Epidermal melanocyte (primary cell): ENCODE measurements at regions not wholly inside any gene's neighbourhood (a gene's known extent, or its start where the extent isn't known, plus 50 kb on each side); places are given as distances from the start of the nearest gene placed in this dataset.

Experiments used
- DNase-seq: peaks from one replicate; pipeline ENCODE4 v3.0.0; 2011; ENCODE audit warnings: low spot score; ENCODE audit not compliant: insufficient read length

DNA sequence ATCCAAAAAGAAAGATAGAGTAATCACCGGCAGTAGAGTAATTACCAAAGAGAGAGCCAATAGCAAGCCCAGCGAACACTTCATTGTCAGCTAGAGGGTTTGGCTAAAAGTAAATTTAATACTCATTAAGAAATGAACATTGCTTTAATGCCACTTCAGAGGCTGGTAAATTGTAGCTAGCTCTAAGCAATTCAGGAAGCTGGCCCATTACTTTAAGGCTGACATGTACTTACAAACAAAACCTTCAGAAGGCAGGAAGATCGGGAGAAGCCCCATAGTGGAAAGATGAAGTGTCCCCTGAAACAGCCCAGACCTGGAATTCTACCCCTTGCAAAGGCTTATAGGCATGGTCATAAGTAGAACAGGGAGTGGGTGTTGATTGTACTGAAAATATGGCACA lies 396.6 kb upstream of the ID4 start:
- DNase-seq, result no peak

DNA sequence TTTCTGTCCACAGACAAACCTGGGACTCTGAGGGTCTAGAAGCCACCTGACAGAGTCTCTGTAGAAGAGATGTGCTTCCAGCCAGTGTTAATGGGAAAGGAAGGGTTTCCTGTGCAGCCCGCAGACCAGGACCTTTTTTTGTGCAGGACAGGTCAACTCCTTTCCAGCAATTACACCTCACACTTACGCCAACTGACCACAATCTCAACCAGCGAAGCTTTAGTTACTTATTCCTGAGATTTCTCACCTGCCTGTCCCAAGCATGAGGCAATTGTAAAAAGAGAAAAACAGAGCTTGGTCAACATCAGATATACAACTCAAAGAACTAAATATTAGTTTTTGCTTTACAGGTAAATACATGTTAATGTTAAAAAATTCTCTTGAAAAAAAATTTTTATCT lies 393.8 kb upstream of the ID4 start:
- no peak for DNase-seq

DNA sequence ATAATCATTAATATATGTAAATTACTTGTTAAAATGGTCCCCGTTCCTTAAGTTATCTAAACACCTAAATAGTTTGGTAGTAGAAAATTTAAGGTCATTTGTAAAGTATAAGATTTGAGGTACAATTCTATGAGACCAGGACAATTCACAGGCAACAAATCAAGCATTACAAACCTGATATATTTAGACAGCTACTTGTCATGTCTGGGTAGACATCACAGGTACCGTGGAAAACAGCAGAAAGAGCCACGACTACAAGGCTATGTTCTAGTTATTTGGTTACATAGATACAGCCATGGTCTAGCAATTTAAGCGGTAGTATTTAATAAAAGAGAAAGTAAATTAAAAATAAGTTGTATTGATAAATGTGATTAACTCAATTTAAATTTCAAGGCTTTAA lies 393.1 kb upstream of the ID4 start:
- DNase-seq, result no peak

DNA sequence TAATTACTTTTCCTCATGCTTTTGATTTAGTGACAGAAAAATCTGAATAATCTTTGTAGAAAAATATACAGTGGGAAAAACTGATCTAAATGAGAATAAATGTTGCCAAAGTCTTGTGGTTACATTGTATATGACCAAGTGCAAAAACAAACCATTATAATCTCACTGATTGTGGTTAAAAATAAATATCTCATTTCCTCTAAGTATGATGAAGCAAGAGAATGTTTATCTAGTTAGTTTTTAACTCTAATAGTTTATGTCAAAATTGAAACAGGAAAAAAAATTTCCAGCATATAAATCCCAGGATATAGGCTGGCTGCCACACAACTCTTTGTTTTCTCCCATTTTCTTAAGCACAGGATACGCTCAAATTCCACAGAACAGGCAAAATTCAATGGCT lies 392.7 kb upstream of the ID4 start:
- DNase-seq, result no peak

DNA sequence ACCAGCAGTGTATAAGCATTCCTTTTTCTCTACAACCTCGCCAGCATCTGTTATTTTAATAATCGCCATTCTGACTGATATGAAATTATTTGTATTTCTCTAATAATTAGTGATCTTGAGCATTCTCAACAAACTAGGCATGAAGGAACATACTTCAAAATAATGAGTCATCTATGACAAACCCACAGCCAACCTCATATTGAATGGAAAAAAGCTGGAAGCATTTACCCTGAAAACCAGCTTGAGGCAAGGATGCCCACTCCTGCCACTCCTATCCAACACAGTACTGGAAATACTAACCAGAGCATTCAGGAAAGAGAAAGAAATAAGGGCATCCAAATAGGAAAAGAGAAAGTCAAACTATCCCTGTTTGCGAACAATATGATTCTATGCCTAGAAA lies 390.6 kb upstream of the ID4 start:
- DNase-seq, result no peak

DNA sequence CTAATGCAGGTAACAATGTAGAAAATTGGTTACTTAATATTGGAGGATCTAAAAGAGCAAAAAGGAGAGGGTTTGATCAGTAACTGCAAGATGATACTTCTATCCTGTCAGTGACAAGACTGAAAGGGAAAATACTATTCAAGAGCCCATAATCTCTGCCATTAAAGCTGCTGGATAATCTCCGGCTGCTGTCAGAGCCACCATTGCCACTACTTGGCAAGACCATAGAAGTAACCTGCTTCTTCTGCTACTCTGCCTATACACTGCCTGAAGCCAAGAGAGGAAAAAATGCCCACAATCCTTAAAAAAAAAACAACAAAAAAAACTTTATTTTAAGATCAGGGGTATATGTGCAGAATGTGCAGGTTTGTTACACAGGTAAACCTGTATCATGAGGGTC lies 386.5 kb upstream of the ID4 start:
- no peak for DNase-seq

DNA sequence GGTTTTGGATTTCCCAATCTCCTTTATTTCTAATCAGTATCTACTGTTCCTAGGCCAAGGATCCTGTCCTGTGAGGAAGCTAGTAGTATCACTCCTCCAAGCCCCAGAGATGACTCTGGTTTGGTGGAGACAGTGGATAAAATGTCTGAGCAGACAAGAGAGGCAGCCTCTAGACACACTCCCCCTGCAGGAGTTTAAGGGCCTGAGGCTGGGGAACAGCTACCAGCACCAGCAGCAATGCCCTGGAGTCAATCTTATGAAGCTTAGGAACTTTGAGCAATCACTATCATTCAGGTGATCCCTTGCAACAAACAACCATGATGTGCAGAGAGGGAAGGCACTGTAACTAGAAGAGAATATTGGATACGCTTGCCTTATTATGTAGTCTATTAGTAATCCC lies 384.7 kb upstream of the ID4 start:
- DNase-seq, result no peak

DNA sequence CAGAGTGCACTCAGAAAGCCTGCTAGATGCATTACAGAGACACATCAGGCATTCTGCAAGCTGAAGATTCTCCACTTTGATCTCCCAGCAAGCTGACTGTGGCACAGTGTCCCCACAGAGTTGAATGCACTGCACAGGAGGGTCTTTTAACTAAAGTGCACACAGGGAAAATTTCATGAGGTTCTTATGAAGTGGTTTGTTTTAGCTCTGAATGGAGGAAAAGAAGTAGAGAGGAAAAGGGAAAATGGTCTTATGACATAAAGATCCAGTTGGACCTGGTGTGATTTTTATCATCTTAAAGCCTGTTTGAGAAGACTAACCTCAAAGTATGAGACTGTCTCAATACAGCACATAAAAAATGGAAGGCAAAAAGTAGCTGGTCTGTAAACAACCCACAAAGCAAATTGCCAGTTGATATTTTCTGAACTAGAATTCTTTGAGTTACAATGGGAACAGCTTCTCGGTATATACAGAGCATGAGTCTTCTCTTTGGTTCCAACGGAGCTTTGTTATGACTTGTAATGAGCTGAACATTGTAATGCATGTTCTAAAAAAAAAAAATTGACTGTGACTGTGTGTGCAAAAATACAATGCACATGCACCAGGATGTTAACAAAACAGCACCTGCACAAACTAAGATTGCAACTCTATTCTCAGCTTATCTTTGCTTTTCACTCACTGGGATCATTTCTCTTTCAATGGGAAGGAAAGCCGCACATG lies 383.0 kb upstream of the ID4 start:
- DNase-seq, result no peak

DNA sequence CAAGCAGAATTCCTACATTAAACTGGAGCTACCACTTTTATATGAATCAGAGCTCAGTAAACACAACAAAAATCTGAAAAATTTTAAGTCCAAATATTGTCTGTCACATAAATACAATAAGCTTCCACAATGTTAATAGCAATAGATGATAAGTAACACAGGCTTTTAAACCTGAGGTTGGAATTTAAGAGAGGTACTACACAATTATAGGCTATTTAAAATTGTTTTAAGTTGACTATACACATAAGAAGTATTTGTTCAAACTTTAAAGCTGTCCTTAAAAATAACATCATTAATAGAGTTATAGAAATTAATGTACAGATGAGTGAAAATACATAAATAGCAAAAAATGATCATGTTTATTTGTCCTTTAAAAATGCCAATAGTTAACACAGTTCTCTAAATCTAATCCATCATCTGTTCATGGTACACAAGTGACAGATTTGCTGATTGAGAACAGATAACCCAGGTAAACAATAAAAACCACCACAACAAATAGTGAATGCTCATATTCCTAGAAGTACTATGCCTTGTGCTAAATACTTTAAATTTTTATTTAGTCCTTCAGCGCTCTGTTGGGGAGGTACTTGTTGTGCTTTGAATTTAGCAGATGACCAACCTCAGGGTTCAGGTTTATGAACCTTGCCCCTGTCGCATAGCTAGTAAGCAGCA lies 382.3 kb upstream of the ID4 start:
- DNase-seq, result no peak

DNA sequence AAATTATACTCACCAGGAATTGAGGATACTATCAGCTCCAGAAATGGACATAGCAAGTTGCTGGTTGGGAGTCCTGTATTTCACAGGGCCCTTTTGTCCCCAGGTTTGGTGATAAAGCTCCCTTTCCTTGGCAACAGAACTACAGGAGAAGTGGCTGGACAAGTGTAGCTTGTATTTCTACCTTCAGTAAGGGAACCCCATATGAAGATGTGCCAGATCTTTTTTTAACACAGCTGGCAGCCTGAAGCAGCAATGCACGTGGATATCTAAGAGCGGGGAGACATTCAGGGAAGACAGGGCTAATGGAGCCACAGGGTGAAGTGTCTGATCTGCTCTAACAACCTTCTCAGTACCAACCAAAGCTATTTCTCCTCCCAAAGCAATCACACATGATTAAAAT lies 373.9 kb upstream of the ID4 start:
- DNase-seq, result no peak

DNA sequence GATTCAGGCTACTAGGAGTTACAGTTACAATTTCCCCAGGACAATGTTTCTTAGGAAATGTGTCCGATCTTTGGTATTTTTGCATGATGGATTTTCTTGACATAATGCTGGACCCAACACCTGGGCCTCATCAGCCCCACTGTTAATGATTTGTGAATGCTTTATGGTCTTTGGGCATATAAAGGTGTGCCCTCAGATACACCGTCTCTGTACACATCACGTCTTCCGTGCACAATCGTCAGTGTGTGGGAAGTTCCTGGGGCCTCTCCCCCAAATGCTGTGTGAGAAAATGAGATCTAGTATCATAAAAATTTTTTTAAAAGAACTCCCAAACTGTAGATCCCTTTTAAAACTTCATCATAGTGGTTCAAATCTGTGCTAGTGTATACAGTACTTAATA lies 373.2 kb upstream of the ID4 start:
- DNase-seq, result no peak

DNA sequence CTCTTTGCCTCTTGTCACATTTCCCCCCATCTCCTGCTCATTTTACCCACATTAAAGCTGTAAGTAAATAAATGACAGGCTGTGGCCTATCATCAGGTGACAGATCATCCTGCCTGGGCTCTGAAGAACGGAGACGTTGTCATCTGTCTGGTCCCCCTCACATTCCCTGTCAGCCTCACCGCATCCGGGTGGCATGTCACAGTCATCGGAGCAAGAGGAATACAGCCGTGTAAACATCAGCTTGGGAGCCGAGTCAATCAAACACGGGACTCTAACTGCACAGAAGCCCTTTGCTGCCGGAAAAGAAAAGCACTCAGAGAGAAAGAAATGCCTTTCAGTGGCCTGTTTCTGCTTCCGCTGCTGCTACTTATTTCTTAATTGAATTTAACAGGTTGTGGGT lies 371.9 kb upstream of the ID4 start:
- DNase-seq, result no peak

DNA sequence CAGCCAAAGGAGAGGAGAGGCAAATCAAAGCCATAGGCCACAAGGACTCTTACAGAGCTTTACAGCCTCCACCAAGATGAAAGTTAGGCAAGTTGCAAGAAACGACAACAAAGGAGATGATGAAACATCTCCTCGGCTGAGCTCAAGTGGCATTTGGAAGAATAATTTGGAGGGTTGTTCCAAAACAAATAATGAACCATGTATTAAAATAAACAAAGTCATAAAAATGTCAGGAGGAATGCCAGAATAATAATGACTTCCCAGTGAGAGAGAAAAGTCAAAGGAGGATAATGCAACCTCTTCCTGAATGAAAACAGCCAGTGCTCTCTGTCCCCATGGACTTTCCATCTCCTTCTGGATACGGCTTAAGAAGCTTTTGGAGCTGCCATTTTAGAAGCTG lies 371.4 kb upstream of the ID4 start:
- no peak for DNase-seq

DNA sequence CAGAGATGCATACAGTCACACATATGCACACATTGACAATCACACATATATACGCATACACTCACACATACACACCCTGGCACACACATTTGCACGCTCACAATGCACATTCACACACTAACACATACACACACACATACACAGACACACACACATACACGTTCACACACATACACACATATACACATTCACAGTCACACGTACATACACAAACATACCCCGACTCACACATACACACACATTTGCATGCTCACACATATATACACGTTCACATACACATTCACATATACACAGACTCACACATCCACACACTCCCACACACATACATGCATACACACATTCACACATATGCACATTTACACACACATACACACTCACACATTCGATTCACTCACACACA lies 366.8 kb upstream of the ID4 start:
- DNase-seq, result no peak

DNA sequence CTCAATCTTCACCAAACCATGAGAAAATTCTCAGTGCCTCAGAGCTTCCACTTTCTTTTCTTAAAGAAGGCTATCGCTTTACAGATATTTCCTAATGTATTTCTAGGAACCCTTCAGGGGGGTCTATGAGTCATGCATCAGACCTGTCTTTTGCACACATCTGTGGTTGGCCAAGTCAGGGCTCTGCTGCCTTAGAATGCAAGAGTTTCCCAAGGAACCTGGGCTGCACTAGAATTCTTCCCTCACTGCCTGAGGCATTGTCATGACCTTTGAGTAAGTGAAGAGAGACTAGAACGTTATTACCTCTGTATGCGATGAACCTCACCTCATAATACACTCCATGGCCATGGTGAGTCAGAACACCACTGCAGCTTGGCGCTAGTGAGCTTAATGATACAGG lies 365.0 kb upstream of the ID4 start:
- DNase-seq, result no peak

DNA sequence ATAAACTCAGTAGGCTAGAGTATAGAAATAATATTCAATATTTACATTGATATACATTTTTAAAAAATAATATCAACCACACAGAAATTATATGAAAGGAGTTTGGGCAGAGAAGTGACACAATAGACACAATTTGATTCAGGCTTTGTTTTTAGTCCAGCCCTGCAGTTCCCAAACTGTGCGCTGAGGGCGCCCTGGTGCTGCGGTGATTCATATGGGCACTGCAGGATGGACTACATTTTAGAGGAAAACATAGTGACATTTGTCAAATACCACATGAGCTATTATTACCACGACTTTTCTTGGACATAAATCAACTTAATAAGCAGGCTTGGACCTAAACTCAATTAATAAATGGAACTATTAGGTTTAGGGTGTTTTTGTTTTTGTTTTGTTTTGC lies 364.3 kb upstream of the ID4 start:
- no peak for DNase-seq

DNA sequence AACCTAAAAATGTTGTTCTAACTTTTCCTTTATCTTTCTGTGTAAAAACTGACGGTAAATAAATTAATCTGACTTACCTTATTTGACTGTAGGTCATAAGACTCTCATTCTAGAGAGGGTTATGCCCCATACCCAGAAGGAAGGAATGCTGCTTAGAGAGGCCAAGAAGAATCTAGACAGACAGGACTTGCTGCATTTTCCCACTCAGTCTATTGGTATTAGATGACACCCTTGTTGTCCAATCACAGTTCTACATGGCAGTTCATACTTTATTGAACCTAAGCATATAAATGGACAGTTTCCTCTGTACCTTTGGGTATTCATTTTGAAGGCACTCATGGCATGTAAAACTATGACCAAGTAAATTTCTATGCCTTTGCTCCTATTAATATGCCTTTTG lies 359.6 kb upstream of the ID4 start:
- no peak for DNase-seq

DNA sequence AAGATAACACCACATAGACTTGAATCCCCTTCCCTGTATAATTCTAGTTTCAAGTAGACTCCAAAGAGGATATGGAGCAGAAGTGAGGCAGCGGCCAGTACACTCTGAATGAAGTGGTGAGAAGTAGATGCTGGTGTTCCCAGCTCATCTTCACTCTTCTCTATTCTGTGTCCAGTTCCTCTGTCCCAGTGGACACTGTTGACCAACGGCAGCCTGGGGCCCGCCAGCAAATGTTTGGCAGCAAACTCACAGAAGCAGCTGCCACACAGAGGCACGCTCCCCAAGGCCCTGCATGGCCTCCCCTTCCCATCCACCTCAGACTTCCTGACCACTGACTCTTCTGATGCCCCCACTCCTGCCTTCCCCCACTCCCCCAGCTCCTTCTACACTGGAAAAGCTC lies 358.9 kb upstream of the ID4 start:
- no peak for DNase-seq

DNA sequence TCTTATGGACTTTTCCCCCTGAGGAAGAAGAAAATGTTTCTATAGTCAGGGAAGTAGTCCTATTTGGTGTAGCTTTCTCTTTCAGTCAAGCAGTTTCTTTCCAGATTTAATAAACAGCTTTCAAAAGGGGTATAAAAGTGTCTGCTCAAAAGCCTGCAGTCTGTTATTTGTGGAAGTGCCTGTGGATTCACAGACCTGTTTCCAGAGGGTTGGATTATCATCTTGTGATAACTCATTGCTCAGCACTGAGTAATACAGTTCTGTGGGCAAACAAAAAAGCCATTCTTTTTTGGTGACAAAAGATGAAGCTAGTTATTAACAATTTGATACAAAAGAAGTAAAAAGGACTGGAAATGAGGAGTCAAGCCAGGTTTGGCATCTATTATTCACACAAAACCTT lies 358.2 kb upstream of the ID4 start:
- no peak for DNase-seq

DNA sequence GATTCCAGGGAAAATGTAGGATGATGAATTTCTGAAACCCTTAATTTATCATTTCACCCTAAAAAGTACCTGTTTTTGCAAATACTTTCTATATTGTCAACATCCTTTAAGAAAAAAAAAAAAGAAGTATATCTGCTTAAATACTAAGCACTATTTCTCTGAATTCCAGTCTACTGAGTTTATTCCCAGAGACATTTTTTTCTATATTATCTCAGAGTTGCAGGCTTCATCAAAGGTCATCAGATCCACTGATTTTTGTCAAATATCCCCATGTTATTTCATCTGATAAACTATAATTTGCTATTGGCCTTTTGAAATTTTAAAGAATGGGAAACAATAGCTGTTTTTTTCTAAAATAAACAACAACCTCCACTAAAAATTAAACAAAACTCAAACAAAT lies 357.6 kb upstream of the ID4 start:
- no peak for DNase-seq

DNA sequence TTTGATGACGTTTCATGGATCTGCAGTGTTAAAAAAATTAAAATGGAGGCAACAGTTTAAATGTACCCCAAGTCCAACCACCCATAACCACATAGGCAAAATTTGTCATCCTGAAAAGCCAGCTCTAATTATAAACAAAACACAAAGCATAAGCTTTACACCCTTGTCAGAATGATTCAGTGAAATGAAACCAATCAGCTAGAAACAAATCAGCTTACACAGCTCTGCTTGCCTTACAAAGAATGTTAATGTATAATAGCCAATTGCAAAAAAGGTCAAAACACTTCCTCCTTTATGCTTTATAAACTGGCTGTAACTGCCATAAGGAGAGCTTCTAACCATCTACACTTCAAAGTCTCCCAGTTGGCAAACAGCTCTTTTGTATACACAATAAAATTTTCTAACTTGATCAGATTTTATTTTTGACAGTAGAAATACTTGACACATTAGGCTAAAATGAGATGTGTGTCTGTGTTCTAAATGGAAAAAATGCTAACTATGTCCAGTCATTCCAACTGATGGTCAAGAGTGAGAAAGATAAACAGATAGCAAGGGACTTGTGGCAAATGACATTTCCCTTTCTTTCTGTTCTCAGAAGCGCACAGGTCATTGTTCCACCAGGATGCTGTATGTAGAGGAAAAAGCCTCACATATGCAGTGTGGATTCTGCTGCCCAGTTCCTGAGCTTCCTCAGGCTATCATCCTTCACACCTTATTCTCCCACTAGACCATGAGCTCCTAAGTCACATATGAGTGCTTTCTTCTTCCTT lies 344.3 kb upstream of the ID4 start:
- peak; percentile 16 for DNase-seq

DNA sequence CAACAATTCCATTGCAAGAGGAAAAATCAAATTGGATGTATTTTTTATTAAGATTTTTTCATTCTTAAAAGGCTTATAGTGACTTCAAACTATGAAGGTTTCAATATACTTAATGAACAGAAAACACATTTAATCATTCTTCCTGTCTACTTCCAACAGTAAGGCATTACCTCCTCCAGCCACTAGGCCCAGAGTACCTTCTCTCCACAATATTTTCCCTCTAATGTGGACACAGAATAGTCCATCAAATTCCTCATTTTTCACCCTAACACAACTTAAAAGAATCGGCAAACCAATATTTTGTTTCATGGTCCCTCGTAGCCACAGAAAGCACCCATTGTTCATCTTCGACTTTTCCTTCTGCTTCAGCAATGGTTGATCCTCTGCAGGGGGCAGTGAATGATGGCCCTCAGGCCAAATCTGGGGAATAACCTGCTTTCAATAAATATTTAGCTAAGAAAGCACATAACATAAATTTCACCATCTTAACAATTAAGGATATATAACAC lies 335.4 kb upstream of the ID4 start:
- no peak for DNase-seq

DNA sequence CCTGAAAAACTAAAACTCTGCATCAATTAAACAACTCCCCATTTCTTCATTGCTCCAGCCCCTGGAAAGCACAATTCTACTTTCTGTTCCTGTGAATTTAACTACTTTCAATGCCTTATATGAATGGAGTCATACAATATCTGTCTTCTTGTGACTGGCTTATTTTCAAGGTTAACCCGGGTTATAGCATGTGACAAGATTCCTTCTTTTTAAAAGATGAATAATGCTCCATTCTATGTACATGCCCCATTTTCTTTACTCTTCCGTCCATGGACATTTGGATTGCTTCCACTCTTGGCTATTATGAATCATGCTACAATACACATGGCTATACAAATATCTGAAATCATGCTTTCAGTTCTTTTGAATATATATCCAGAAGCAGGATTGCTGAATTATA lies 334.9 kb upstream of the ID4 start:
- DNase-seq, result peak; percentile 75
